SKM-1 treated with dmso at 0.1 percent for 144 hours (cell line): ENCODE measurements at regions not wholly inside any gene's neighbourhood (a gene's known extent, or its start where the extent isn't known, plus 50 kb on each side); places are given as distances from the start of the nearest gene placed in this dataset.
"Not testable (repeated sequence)": the region's sequence is repeated elsewhere in the genome, so short reads cannot be mapped to it uniquely, and the experiment has no call there.

Experiments
- DNase-seq: peaks from one replicate; lab custom pipeline; 2025; ENCODE audit not compliant: unreplicated experiment; lab: John Stamatoyannopoulos, UW

GRCh38 chr17:68097161-68097805 lies 61.7 kb downstream of the KPNA2 start:
- no peak for DNase-seq

- DNase-seq = not testable (repeated sequence)
These were observed 63.8 kb downstream of the KPNA2 start for GRCh38 chr17:68099341-68099753.

- DNase-seq = no peak
These were observed 64.6 kb downstream of the KPNA2 start for GRCh38 chr17:68100000-68100641.

- DNase-seq = peak; percentile 63
These were observed 65.8 kb downstream of the KPNA2 start for GRCh38 chr17:68101075-68101986.

GRCh38 chr17:68101987-68102314 lies 66.4 kb downstream of the KPNA2 start:
- no peak for DNase-seq

GRCh38 chr17:68102318-68102758 lies 66.8 kb downstream of the KPNA2 start:
- DNase-seq = no peak

- no peak for DNase-seq
These were observed 67.6 kb downstream of the KPNA2 start for GRCh38 chr17:68103148-68103547.

- DNase-seq = no peak
These were observed 70.5 kb downstream of the KPNA2 start for GRCh38 chr17:68106085-68106484.

- no peak for DNase-seq
These were observed 71.8 kb downstream of the KPNA2 start for GRCh38 chr17:68107373-68107772.

GRCh38 chr17:68108313-68109000 lies 72.9 kb downstream of the KPNA2 start:
- no peak for DNase-seq

- not testable (repeated sequence) for DNase-seq
These were observed 73.9 kb downstream of the KPNA2 start for GRCh38 chr17:68109404-68109803.

- not testable (repeated sequence) for DNase-seq
These were observed 80.7 kb downstream of the KPNA2 start for GRCh38 chr17:68116211-68116610.

GRCh38 chr17:68122587-68122986 lies 87.1 kb downstream of the KPNA2 start:
- no peak for DNase-seq

- no peak for DNase-seq
These were observed 89.8 kb downstream of the KPNA2 start for GRCh38 chr17:68125111-68125870.

GRCh38 chr17:68127914-68128313 lies 92.4 kb downstream of the KPNA2 start:
- DNase-seq = no peak

- DNase-seq = no peak
These were observed 95.9 kb downstream of the KPNA2 start for GRCh38 chr17:68131456-68131855.

- no peak for DNase-seq
These were observed 98.0 kb downstream of the KPNA2 start for GRCh38 chr17:68133346-68134045.

GRCh38 chr17:68134046-68134637 lies 98.6 kb downstream of the KPNA2 start:
- DNase-seq = no peak

- no peak for DNase-seq
These were observed 99.2 kb downstream of the KPNA2 start for GRCh38 chr17:68134731-68135130.
